ENCODE measurements at regions not wholly inside any gene's neighbourhood (a gene's known extent, or its start where the extent isn't known, plus 50 kb on each side); places are given as distances from the start of the nearest gene placed in this dataset.

- DNase-seq = no peak
- Histone ChIP-seq H3K36me3 (no peaks in the 10 kb centered on the region), H3K27ac (no peak overlapping the region), H3K4me3 (ENCODE audit: low read depth, low read length) (no peak overlapping the region), H3K9me3 (ENCODE audit: severe bottlenecking) (no peaks in the 10 kb centered on the region), H3K27me3 (ENCODE audit: insufficient read depth, low read depth, severe bottlenecking) (no peaks in the 10 kb centered on the region)
- no peak for TF ChIP-seq CTCF (IDR thresholded peaks at IDR 0.05; ENCODE audit: low read depth, low read length)
Measured at GRCh38 chr1:168455764-168456163, 88.0 kb downstream of the XCL2 start.

GRCh38 chr1:168454211-168454815 lies 89.5 kb downstream of the XCL2 start:
- H3K9me3 ChIP-seq (ENCODE audit: severe bottlenecking) = no peaks in the 10 kb centered on the region
- H3K4me3 ChIP-seq (ENCODE audit: low read depth, low read length) = no peak overlapping the region
- DNase-seq = no peak
- H3K27ac ChIP-seq = no peak overlapping the region
- H3K27me3 ChIP-seq (ENCODE audit: insufficient read depth, low read depth, severe bottlenecking) = no peaks in the 10 kb centered on the region
- H3K36me3 ChIP-seq = no peaks in the 10 kb centered on the region
- TF ChIP-seq CTCF (IDR thresholded peaks at IDR 0.05; ENCODE audit: low read depth, low read length) = no peak

GRCh38 chr1:168453056-168453455 lies 90.7 kb downstream of the XCL2 start:
- H3K36me3 ChIP-seq = no peaks in the 10 kb centered on the region

GRCh38 chr1:168452329-168452728 lies 91.5 kb downstream of the XCL2 start:
- TF ChIP-seq CTCF (IDR thresholded peaks at IDR 0.05; ENCODE audit: low read depth, low read length) = 0 out of 2 replicates have a peak, but pooled peaks have one; percentile 25
- Histone ChIP-seq H3K27ac (no peak overlapping the region), H3K4me3 (ENCODE audit: low read depth, low read length) (no peak overlapping the region), H3K9me3 (ENCODE audit: severe bottlenecking) (no peaks in the 10 kb centered on the region), H3K27me3 (ENCODE audit: insufficient read depth, low read depth, severe bottlenecking) (no peaks in the 10 kb centered on the region), H3K36me3 (no peaks in the 10 kb centered on the region)
- DNase-seq = no peak

More at GRCh38 chr1:168453056-168453455, 90.7 kb downstream of the XCL2 start:
- no peak overlapping the region for H3K4me3 ChIP-seq (ENCODE audit: low read depth, low read length)
- H3K27ac ChIP-seq = no peak overlapping the region
- no peak for TF ChIP-seq CTCF (IDR thresholded peaks at IDR 0.05; ENCODE audit: low read depth, low read length)
- no peaks in the 10 kb centered on the region for H3K27me3 ChIP-seq (ENCODE audit: insufficient read depth, low read depth, severe bottlenecking)
- DNase-seq = no peak
- H3K9me3 ChIP-seq (ENCODE audit: severe bottlenecking) = no peaks in the 10 kb centered on the region

GRCh38 chr1:168447871-168448270 lies 95.9 kb downstream of the XCL2 start:
- no peaks in the 10 kb centered on the region for H3K27me3 ChIP-seq (ENCODE audit: insufficient read depth, low read depth, severe bottlenecking)
- no peak overlapping the region for H3K27ac ChIP-seq
- no peaks in the 10 kb centered on the region for H3K9me3 ChIP-seq (ENCODE audit: severe bottlenecking)
- H3K4me3 ChIP-seq (ENCODE audit: low read depth, low read length) = no peak overlapping the region
- no peak for TF ChIP-seq CTCF (IDR thresholded peaks at IDR 0.05; ENCODE audit: low read depth, low read length)
- H3K36me3 ChIP-seq = no peaks in the 10 kb centered on the region
- no peak for DNase-seq

- Histone ChIP-seq H3K4me3 (ENCODE audit: low read depth, low read length) (no peak overlapping the region), H3K27ac (no peak overlapping the region), H3K27me3 (ENCODE audit: insufficient read depth, low read depth, severe bottlenecking) (no peaks in the 10 kb centered on the region), H3K9me3 (ENCODE audit: severe bottlenecking) (no peaks in the 10 kb centered on the region), H3K36me3 (no peaks in the 10 kb centered on the region)
- DNase-seq = no peak
- no peak for TF ChIP-seq CTCF (IDR thresholded peaks at IDR 0.05; ENCODE audit: low read depth, low read length)
Measured at GRCh38 chr1:168446081-168446480, 97.7 kb downstream of the XCL2 start.
